H1 (cell line): ENCODE measurements at regions not wholly inside any gene's neighbourhood (a gene's known extent, or its start where the extent isn't known, plus 50 kb on each side); places are given as distances from the start of the nearest gene placed in this dataset.

Experiments used
- CTCF ChIA-PET: fragments of 300-600 bp; sonication (Branson Sonifier 250); formaldehyde crosslinking; loops from one replicate; lab custom pipeline; 2021; ENCODE audit not compliant: partially characterized antibody; lab: Charles Lee
- POLR2A ChIA-PET: fragments of 300-600 bp; sonication (Branson Sonifier 250); formaldehyde crosslinking; loops from one replicate; lab custom pipeline; 2021; ENCODE audit warnings: inconsistent platforms; ENCODE audit not compliant: partially characterized antibody; lab: Charles Lee
- DNase-seq, 2 experiments: peaks; one replicate each; pipeline versions ENCODE4 v3.0.0 to v3.0.0-alpha.2; 2010 to 2022; ENCODE audit warnings: low spot score in 2 of 2, low read depth in 1 of 2, mixed read lengths in 1 of 2
- FAIRE-seq: peaks from 2 replicates; lab custom pipeline; 2011; peaks lifted over from hg19 to GRCh38; lab: Jason Lieb, UNC
- H2AFZ ChIP-seq: 2 replicates; pipeline ENCODE4 v1.8.1; 2012; ENCODE audit warnings: low read length, inconsistent platforms
- H2AK5ac ChIP-seq: 2 replicates; pipeline ENCODE4 v1.6.1; 2013; ENCODE audit warnings: low read depth, low read length
- H2BK120ac ChIP-seq: replicated peaks from 2 replicates; pipeline ENCODE3; 2013; ENCODE audit warnings: low read depth, low read length, inconsistent platforms
- H2BK12ac ChIP-seq: 2 replicates; pipeline ENCODE4 v1.6.1; 2013; ENCODE audit warnings: low read depth, low read length
- H2BK15ac ChIP-seq: 2 replicates; pipeline ENCODE4 v1.6.1; 2013; ENCODE audit warnings: low read length
- H2BK20ac ChIP-seq: 2 replicates; pipeline ENCODE4 v1.6.1; 2013; ENCODE audit warnings: low read length
- H2BK5ac ChIP-seq: 2 replicates; pipeline ENCODE4 v1.6.1; 2013; ENCODE audit warnings: low read depth, low read length
- H3K14ac ChIP-seq: 2 replicates; pipeline ENCODE4 v1.6.1; 2013; ENCODE audit warnings: inconsistent platforms; ENCODE audit not compliant: insufficient read length
- H3K18ac ChIP-seq: 2 replicates; pipeline ENCODE4 v1.6.1; 2013; ENCODE audit warnings: low read length; ENCODE audit errors: extremely low read depth
- H3K23ac ChIP-seq: 2 replicates; pipeline ENCODE4 v1.6.1; 2013; ENCODE audit warnings: inconsistent platforms; ENCODE audit not compliant: insufficient read length
- H3K23me2 ChIP-seq: 2 replicates; pipeline ENCODE4 v1.6.1; 2013; ENCODE audit warnings: low read depth, low read length
- H3K27ac ChIP-seq: 2 replicates; pipeline ENCODE4 v1.6.1; 2011; ENCODE audit warnings: low read depth, low read length, inconsistent platforms
- H3K27me3 ChIP-seq, 4 experiments: replicated peaks in 1 of 4; 1 replicate in 1 of 4; 2 replicates in 3 of 4; pipeline versions ENCODE4 v1.6.1 to v1.8.1; 2011 to 2013; ENCODE audit warnings: low read length in 3 of 4, mild to moderate bottlenecking in 3 of 4, inconsistent platforms in 2 of 4, mixed read lengths in 2 of 4, moderate library complexity in 1 of 4; ENCODE audit not compliant: control insufficient read depth in 3 of 4, insufficient read depth in 3 of 4; ENCODE audit errors: extremely low read depth in 1 of 4
- H3K36me3 ChIP-seq, 4 experiments: 2 replicates each; pipeline versions ENCODE4 v1.6.1 to v1.8.1; 2011 to 2013; ENCODE audit warnings: mild to moderate bottlenecking in 4 of 4, low read length in 3 of 4, moderate library complexity in 2 of 4, control low read depth in 1 of 4, inconsistent platforms in 1 of 4; ENCODE audit not compliant: insufficient read depth in 4 of 4, control insufficient read depth in 2 of 4
- H3K4ac ChIP-seq: replicated peaks from 2 replicates; pipeline ENCODE3; 2013; ENCODE audit warnings: low read length, low read depth, mixed read lengths, inconsistent platforms; ENCODE audit not compliant: insufficient read length
- H3K4me1 ChIP-seq, 4 experiments: replicated peaks in 1 of 4; 1 replicate in 1 of 4; 2 replicates in 3 of 4; pipeline versions ENCODE4 v1.6.1 to v1.8.1; 2011 to 2013; ENCODE audit warnings: low read length in 3 of 4, inconsistent platforms in 2 of 4, mixed read lengths in 1 of 4; ENCODE audit not compliant: insufficient read depth in 4 of 4, control insufficient read depth in 3 of 4
- H3K4me2 ChIP-seq, 2 experiments: 2 replicates each; pipeline versions ENCODE4 v1.6.1 to v1.8.1; 2011 to 2013; ENCODE audit warnings: low read depth in 2 of 2, low read length in 2 of 2, control low read depth in 1 of 2, inconsistent platforms in 1 of 2, mild to moderate bottlenecking in 1 of 2; ENCODE audit not compliant: insufficient read depth in 1 of 2
- H3K4me3 ChIP-seq, 4 experiments: fragments of 200-600, 300-600 bp in 1 of 4; sonication (generic), shearing (Covaris generic), sonication (Bioruptor Twin) in 1 of 4; 2 replicates each; pipeline versions ENCODE4 v1.5.1 to v1.8.1; 2011 to 2016; ENCODE audit warnings: low read length in 4 of 4, low read depth in 3 of 4, control low read depth in 2 of 4, inconsistent platforms in 2 of 4, mild to moderate bottlenecking in 2 of 4, mixed read lengths in 1 of 4, moderate library complexity in 1 of 4; ENCODE audit not compliant: insufficient read depth in 2 of 4; ENCODE audit errors: extremely low read depth in 1 of 4
- H3K56ac ChIP-seq: replicated peaks from 2 replicates; pipeline ENCODE3; 2013; ENCODE audit warnings: low read depth, mild to moderate bottlenecking, mixed read lengths, low read length, inconsistent platforms; ENCODE audit not compliant: insufficient read length
- H3K79me1 ChIP-seq: 2 replicates; pipeline ENCODE4 v1.6.1; 2013; ENCODE audit warnings: low read depth, low read length, control low read depth
- H3K79me2 ChIP-seq, 2 experiments: 2 replicates each; pipeline versions ENCODE4 v1.6.1 to v1.8.1; 2012 to 2013; ENCODE audit warnings: low read length in 2 of 2, mild to moderate bottlenecking in 2 of 2, inconsistent platforms in 1 of 2; ENCODE audit not compliant: insufficient read depth in 2 of 2, control insufficient read depth in 1 of 2
- H3K9ac ChIP-seq, 4 experiments: replicated peaks in 1 of 4; 1 replicate in 1 of 4; 2 replicates in 3 of 4; pipeline versions ENCODE4 v1.6.1 to v1.8.1; 2011 to 2013; ENCODE audit warnings: low read depth in 3 of 4, low read length in 3 of 4, control low read depth in 2 of 4, mild to moderate bottlenecking in 2 of 4, moderate library complexity in 2 of 4, inconsistent platforms in 1 of 4; ENCODE audit errors: extremely low read depth in 1 of 4
- H3K9me3 ChIP-seq, 2 experiments: 2 replicates each; pipeline versions ENCODE4 v1.6.1 to v1.8.1; 2012 to 2013; ENCODE audit warnings: mild to moderate bottlenecking in 2 of 2, moderate library complexity in 2 of 2, control low read depth in 1 of 2, inconsistent platforms in 1 of 2, low read depth in 1 of 2, low read length in 1 of 2, mixed read lengths in 1 of 2; ENCODE audit not compliant: insufficient read depth in 2 of 2
- H4K20me1 ChIP-seq, 2 experiments: replicated peaks in 1 of 2; 2 replicates each; pipeline versions ENCODE3 to v1.8.1; 2011 to 2013; ENCODE audit warnings: inconsistent platforms in 2 of 2, low read length in 2 of 2, mild to moderate bottlenecking in 1 of 2; ENCODE audit not compliant: insufficient read depth in 2 of 2, control insufficient read depth in 1 of 2
- H4K5ac ChIP-seq: 2 replicates; pipeline ENCODE4 v1.6.1; 2013; ENCODE audit warnings: low read length, low read depth, mixed read lengths, inconsistent platforms; ENCODE audit not compliant: insufficient read length
- H4K8ac ChIP-seq: 2 replicates; pipeline ENCODE4 v1.8.0; 2013; ENCODE audit warnings: mild to moderate bottlenecking, moderate library complexity, low read length, inconsistent platforms; ENCODE audit not compliant: insufficient read depth; ENCODE audit errors: extremely low read depth
- H4K91ac ChIP-seq: replicated peaks from 2 replicates; pipeline ENCODE3; 2013; ENCODE audit warnings: low read length, mixed read lengths, inconsistent platforms; ENCODE audit not compliant: insufficient read length
- ATF2 ChIP-seq: IDR thresholded peaks from 2 replicates; pipeline ENCODE4 v1.6.1; 2012; ENCODE audit warnings: low read length, inconsistent platforms
- BACH1 ChIP-seq: IDR thresholded peaks from 2 replicates; pipeline ENCODE4 v1.6.1; 2012; ENCODE audit warnings: low read length, improper control_type of control experiment
- CBX5 ChIP-seq: fragments of 300-800, 300-1000 bp; sonication (generic); IDR thresholded peaks from 2 replicates; pipeline ENCODE4 v1.7.1; 2016; ENCODE audit warnings: antibody characterized with exemption, low read length, low read depth
- CHD2 ChIP-seq: IDR thresholded peaks from 2 replicates; pipeline ENCODE4 v1.6.1; 2012; ENCODE audit warnings: low read length, improper control_type of control experiment
- EZH2 ChIP-seq: fragments of 200-600 bp; sonication (generic); IDR thresholded peaks from 2 replicates; pipeline ENCODE4 v1.7.1; 2012; ENCODE audit warnings: low read depth, mild to moderate bottlenecking, moderate library complexity, low read length, inconsistent platforms; ENCODE audit not compliant: severe bottlenecking
- FOSL1 ChIP-seq: IDR thresholded peaks from 2 replicates; pipeline ENCODE4 v1.6.1; 2011; ENCODE audit warnings: mild to moderate bottlenecking, low read depth, low read length, moderate library complexity; ENCODE audit not compliant: insufficient read depth
- POLR2A ChIP-seq, 2 experiments: IDR thresholded peaks; 1 replicate in 1 of 2; 2 replicates in 1 of 2; pipeline ENCODE4 v1.6.1; 2011; ENCODE audit warnings: low read depth in 2 of 2, low read length in 2 of 2, mild to moderate bottlenecking in 2 of 2; ENCODE audit errors: control extremely low read depth in 1 of 2
- POU5F1 ChIP-seq: IDR thresholded peaks from 2 replicates; pipeline ENCODE4 v1.6.1; 2011; ENCODE audit warnings: low read depth, mild to moderate bottlenecking, low read length, moderate library complexity
- RBBP5 ChIP-seq: IDR thresholded peaks from 2 replicates; pipeline ENCODE4 v1.7.1; 2012; ENCODE audit warnings: low read depth, mild to moderate bottlenecking, inconsistent platforms, low read length, moderate library complexity, borderline replicate concordance
- SRF ChIP-seq: IDR thresholded peaks from 2 replicates; pipeline ENCODE4 v1.6.1; 2011; ENCODE audit warnings: mild to moderate bottlenecking, low read depth, low read length, moderate library complexity
- SUZ12 ChIP-seq: fragments of 200-600 bp; sonication (generic); IDR thresholded peaks from 2 replicates; pipeline ENCODE4 v1.6.1; 2012; ENCODE audit warnings: mild to moderate bottlenecking, inconsistent platforms, low read length, moderate library complexity, mixed read lengths
- TBP ChIP-seq: IDR thresholded peaks from 2 replicates; pipeline ENCODE4 v1.6.1; 2011; ENCODE audit warnings: low read depth, low read length, improper control_type of control experiment
- USF2 ChIP-seq: IDR thresholded peaks from 2 replicates; pipeline ENCODE4 v1.6.1; 2011; ENCODE audit warnings: low read length, improper control_type of control experiment
- WGBS, 2 experiments: shearing (Covaris generic) in 1 of 2; methylation state at CpG; one replicate each; pipeline versions ENCODE4 v1.1.6 to v1.1.7; 2013 to 2015; ENCODE audit warnings: low lambda C conversion rate in 2 of 2, mixed read lengths in 2 of 2, inconsistent platforms in 1 of 2, low coverage in 1 of 2, missing lambda C conversion rate in 1 of 2; ENCODE audit not compliant: insufficient replicate concordance in 2 of 2, insufficient coverage in 1 of 2, insufficient read length in 1 of 2; ENCODE audit errors: extremely low coverage in 1 of 2, missing lambda C conversion rate in 1 of 2; 5-methylcytosine and 5-hydroxymethylcytosine counted together

DNA sequence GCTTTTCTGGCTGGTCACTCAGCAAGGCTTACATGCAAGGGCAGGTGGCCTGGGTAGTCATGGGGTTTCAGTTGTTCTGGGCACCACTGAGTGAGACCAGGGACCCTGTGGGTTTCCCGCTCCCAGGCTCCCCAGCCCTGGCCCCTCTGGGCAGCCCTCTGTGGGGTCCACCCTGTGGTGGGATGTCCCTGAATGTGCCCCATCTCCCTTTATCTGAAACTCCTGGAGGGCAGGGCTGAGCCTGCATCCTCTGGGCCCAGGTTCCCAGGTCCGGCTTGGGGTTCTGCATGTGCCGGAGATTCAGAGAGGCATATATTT lies 1041.0 kb downstream of the BRD1 start:
- Histone ChIP-seq H3K79me1 (no peaks in the 10 kb centered on the region), H3K4me1 (peaks cover 0 to 3% (median 3%) of the 10 kb centered on the region in 4 experiments; a peak in 3 of 7 replicates), H3K14ac (no peak overlapping the region), H3K27ac (no peak overlapping the region), H4K91ac (no peak overlapping the region), H3K56ac (no peak overlapping the region), H2AFZ (no peak overlapping the region), H3K79me2 (no peaks in the 10 kb centered on the region), H3K4ac (no peak overlapping the region), H4K5ac (no peak overlapping the region), H3K4me2 (no peak overlapping the region), H3K23me2 (no peaks in the 10 kb centered on the region), H3K18ac (no peak overlapping the region), H3K23ac (no peak overlapping the region), H2BK120ac (no peak overlapping the region), H2BK15ac (no peak overlapping the region), H2BK20ac (no peak overlapping the region), H2BK12ac (no peak overlapping the region), H3K36me3 (no peaks in the 10 kb centered on the region), H3K9ac (no peak overlapping the region), H3K27me3 (no peaks in the 10 kb centered on the region), H4K8ac (0 out of 2 replicates have a peak overlapping the region, but pooled peaks have one; percentile 9), H2AK5ac (no peak overlapping the region), H3K4me3 (no peak overlapping the region), H2BK5ac (no peak overlapping the region), H4K20me1 (no peaks in the 10 kb centered on the region), H3K9me3 (no peaks in the 10 kb centered on the region)
- DNase-seq = peak in 1 of 2 experiments; percentile 43
- POLR2A ChIA-PET = interaction anchor here (2.0 kb wide), 1 partner anchor 10 kb away, joined by 5 read pairs; no protein-coding TSS in a partner anchor
- WGBS, 2 experiments = 88% methylated on average over 3 of the region's 3 CpGs; no CpG with 5 or more reads in 1 of the 2 experiments
- FAIRE-seq = no peak
- CTCF ChIA-PET = no interaction called here
- TF ChIP-seq CHD2 (no peak), EZH2 (no peak), TBP (no peak), FOSL1 (no peak), POU5F1 (no peak), CBX5 (no peak), SUZ12 (no peak), RBBP5 (no peak), POLR2A (IDR thresholded peaks at IDR 0.05; ENCODE audit: control extremely low read depth in 1 of 2, low read depth in 2 of 2, low read length in 2 of 2) (no peak), USF2 (no peak), BACH1 (no peak), SRF (no peak), ATF2 (no peak)
